ENCODE measurements at regions not wholly inside any gene's neighbourhood (a gene's known extent, or its start where the extent isn't known, plus 50 kb on each side); places are given as distances from the start of the nearest gene placed in this dataset.

DNA sequence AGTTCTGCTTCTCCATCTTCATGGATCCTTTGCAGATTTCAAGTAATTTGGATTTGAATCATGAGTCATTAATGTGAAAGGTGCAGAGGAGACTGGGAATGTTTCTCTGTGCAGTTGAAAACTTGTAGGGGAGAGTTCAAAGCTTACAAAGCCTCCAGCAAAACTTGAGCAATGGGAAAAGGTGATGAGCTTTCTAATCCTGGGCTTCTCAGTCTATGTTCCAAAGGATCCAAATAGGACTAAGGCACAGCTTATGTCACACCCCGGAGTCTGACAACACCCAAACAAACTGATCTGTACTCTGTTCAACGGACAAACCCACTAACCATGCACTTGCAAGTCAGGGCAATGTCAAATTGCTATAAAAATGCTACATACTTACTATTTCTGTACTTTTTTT lies 134.8 kb downstream of the DUSP6 start:
- intact Hi-C loops (cut with micrococcal nuclease; ENCODE audit: unreplicated experiment) = no loop called here
- H4K20me1 ChIP-seq (ENCODE audit: insufficient read depth) = no peaks in the 10 kb centered on the region
- no peak for TF ChIP-seq EZH2 (IDR thresholded peaks at IDR 0.05; ENCODE audit: low read depth)
- TF ChIP-seq, protein P1, sequence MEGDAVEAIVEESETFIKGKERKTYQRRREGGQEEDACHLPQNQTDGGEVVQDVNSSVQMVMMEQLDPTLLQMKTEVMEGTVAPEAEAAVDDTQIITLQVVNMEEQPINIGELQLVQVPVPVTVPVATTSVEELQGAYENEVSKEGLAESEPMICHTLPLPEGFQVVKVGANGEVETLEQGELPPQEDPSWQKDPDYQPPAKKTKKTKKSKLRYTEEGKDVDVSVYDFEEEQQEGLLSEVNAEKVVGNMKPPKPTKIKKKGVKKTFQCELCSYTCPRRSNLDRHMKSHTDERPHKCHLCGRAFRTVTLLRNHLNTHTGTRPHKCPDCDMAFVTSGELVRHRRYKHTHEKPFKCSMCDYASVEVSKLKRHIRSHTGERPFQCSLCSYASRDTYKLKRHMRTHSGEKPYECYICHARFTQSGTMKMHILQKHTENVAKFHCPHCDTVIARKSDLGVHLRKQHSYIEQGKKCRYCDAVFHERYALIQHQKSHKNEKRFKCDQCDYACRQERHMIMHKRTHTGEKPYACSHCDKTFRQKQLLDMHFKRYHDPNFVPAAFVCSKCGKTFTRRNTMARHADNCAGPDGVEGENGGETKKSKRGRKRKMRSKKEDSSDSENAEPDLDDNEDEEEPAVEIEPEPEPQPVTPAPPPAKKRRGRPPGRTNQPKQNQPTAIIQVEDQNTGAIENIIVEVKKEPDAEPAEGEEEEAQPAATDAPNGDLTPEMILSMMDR (conservative IDR thresholded peaks at IDR 0.05) = no peak
- no peaks in the 10 kb centered on the region for H3K9me2 ChIP-seq (ENCODE audit: insufficient read depth)
- H2AFZ ChIP-seq = peak overlapping the region; percentile 36; the same call in 1 of the 2 replicates
- BruUV-seq (replicated peaks) = no TSS peak
- H3K4me3 ChIP-seq = no peak overlapping the region
- H3K79me2 ChIP-seq (ENCODE audit: low read depth) = no peaks in the 10 kb centered on the region
- H3F3A ChIP-seq (ENCODE audit: insufficient read depth, low read depth) = peaks cover 32% of the 10 kb centered on the region
- H3K9me3 ChIP-seq (ENCODE audit: insufficient read depth, low read depth) = no peaks in the 10 kb centered on the region; the same call in 1 of the 2 replicates
- peak in 1 of 2 experiments; percentile 58 for DNase-seq
- ChIA-PET CTCF (no interaction called here), POLR2A (ENCODE audit: unreplicated experiment) (no interaction called here)
- H3K27me3 ChIP-seq (ENCODE audit: insufficient read depth, low read depth) = no peaks in the 10 kb centered on the region
- H3K4me1 ChIP-seq (replicated peaks; ENCODE audit: insufficient read depth) = peaks cover 36% of the 10 kb centered on the region
- no peaks in the 10 kb centered on the region for H3K36me3 ChIP-seq (ENCODE audit: low read depth)
- H3K27ac ChIP-seq = peak overlapping the region; percentile 74
- H3K4me2 ChIP-seq = peak overlapping the region; percentile 61

DNA sequence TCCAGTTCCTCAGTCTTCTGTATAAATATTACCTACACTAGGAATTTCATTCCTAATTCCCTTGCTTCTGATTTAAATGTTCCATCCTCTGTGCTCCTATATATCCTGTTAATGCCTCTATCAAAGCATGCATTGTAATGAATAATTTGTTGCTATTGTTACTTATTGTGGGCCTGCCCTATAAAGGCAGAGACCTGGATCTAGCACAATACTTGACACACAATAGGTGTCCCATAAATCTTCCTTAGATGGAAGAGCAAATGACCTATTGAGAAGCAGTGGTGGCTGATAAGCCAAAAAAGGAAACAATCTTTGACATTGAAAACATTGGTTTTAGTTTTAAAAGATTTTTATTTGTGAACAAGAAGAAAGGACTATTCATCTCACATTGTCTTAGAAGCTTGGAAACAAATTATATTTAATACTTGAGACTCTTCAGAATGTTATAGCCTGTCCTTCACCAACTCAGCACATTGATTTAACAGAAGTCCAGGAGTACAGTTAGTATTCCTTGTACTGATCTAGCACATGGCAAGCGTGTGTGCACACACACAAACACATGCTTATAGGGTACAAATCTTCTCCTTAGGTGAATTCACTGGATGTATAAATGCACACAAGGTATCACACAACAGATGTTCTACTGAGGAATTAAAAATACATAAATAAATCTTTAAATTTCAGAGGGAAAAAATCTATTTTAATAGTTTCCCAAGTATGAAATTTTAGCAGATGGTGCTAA lies 135.9 kb downstream of the DUSP6 start:
- no TSS peak for BruUV-seq (replicated peaks)
- H2AFZ ChIP-seq = no peak overlapping the region
- H3K27me3 ChIP-seq (ENCODE audit: insufficient read depth, low read depth) = no peaks in the 10 kb centered on the region
- POLR2A ChIA-PET (ENCODE audit: unreplicated experiment) = no interaction called here
- TF ChIP-seq, protein P1 (conservative IDR thresholded peaks at IDR 0.05) = no peak
- no peak for TF ChIP-seq EZH2 (IDR thresholded peaks at IDR 0.05; ENCODE audit: low read depth)
- H3K36me3 ChIP-seq (ENCODE audit: low read depth) = no peaks in the 10 kb centered on the region
- H3K4me1 ChIP-seq (replicated peaks; ENCODE audit: insufficient read depth) = peaks cover 46% of the 10 kb centered on the region
- no peaks in the 10 kb centered on the region for H4K20me1 ChIP-seq (ENCODE audit: insufficient read depth)
- H3K79me2 ChIP-seq (ENCODE audit: low read depth) = no peaks in the 10 kb centered on the region
- peaks cover 42% of the 10 kb centered on the region for H3F3A ChIP-seq (ENCODE audit: insufficient read depth, low read depth)
- intact Hi-C loops (cut with micrococcal nuclease; ENCODE audit: unreplicated experiment) = no loop called here
- H3K27ac ChIP-seq = peak overlapping the region; percentile 74
- no peak overlapping the region for H3K4me2 ChIP-seq
- no peak for DNase-seq
- CTCF ChIA-PET = no interaction called here
- H3K4me3 ChIP-seq = no peak overlapping the region
- peaks cover 7% of the 10 kb centered on the region for H3K9me3 ChIP-seq (ENCODE audit: insufficient read depth, low read depth)
- H3K9me2 ChIP-seq (ENCODE audit: insufficient read depth) = no peaks in the 10 kb centered on the region

DNA sequence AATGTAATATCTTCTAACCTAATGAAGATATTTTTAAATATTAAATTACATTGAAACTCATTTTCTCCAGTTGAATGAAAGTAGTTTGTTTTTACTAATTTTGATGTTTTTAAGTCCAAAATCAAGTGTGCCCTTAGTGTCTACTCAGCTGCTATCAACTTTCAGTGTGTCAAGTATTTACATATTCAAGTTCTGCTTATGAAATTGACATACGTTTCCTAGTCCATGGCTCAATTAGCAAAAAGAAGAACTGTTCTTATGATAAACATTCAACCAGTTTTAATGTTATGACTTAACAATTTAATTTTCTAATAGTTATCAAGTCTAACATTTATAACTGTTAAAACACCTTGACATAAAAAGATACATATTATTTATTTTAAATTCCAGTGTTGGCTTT lies 137.1 kb downstream of the DUSP6 start:
- POLR2A ChIA-PET (ENCODE audit: unreplicated experiment) = no interaction called here
- no TSS peak for BruUV-seq (replicated peaks)
- no peak for DNase-seq
- H3K27me3 ChIP-seq (ENCODE audit: insufficient read depth, low read depth) = no peaks in the 10 kb centered on the region
- H3K36me3 ChIP-seq (ENCODE audit: low read depth) = no peaks in the 10 kb centered on the region
- peaks cover 51% of the 10 kb centered on the region for H3K4me1 ChIP-seq (replicated peaks; ENCODE audit: insufficient read depth)
- H3K27ac ChIP-seq = no peak overlapping the region
- H3K9me2 ChIP-seq (ENCODE audit: insufficient read depth) = no peaks in the 10 kb centered on the region
- no peak overlapping the region for H3K4me2 ChIP-seq
- H3F3A ChIP-seq (ENCODE audit: insufficient read depth, low read depth) = peaks cover 45% of the 10 kb centered on the region
- no peak overlapping the region for H3K4me3 ChIP-seq
- no peak overlapping the region for H2AFZ ChIP-seq
- H3K9me3 ChIP-seq (ENCODE audit: insufficient read depth, low read depth) = peaks cover 10% of the 10 kb centered on the region
- no peaks in the 10 kb centered on the region for H4K20me1 ChIP-seq (ENCODE audit: insufficient read depth)
- intact Hi-C loops (cut with micrococcal nuclease; ENCODE audit: unreplicated experiment) = no loop called here
- no peaks in the 10 kb centered on the region for H3K79me2 ChIP-seq (ENCODE audit: low read depth)
- CTCF ChIA-PET = no interaction called here
- no peak for TF ChIP-seq EZH2 (IDR thresholded peaks at IDR 0.05; ENCODE audit: low read depth)
- TF ChIP-seq, protein P1 (conservative IDR thresholded peaks at IDR 0.05) = no peak
